Natural killer cell (primary cell): ENCODE measurements at regions not wholly inside any gene's neighbourhood (a gene's known extent, or its start where the extent isn't known, plus 50 kb on each side); places are given as distances from the start of the nearest gene placed in this dataset.
"Not testable (repeated sequence)": the region's sequence is repeated elsewhere in the genome, so short reads cannot be mapped to it uniquely, and the experiment has no call there.

Experiments used
- ATAC-seq, 3 donors: fragments of 150-1000 bp in 2 of 3; fragments of 200-7000 bp in 1 of 3; cut with Tn5 transposase; 1 replicate in 1 of 3; 2 replicates in 2 of 3; pipeline ENCODE4 v1.10.0; 2021; ENCODE audit warnings: mild to moderate bottlenecking in 2 of 3, moderate library complexity in 2 of 3
- DNase-seq, 2 donors: peaks; one replicate each; pipeline versions ENCODE4 v3.0.0 to v3.0.0-alpha.2; 2013 to 2021; ENCODE audit warnings: mixed read lengths in 1 of 2
- H3K27ac ChIP-seq: one replicate; pipeline ENCODE4 v1.5.1; 2013; ENCODE audit warnings: mild to moderate bottlenecking, low read length
- H3K27me3 ChIP-seq: one replicate; pipeline ENCODE4 v1.6.1; 2013; ENCODE audit warnings: low read length; ENCODE audit not compliant: control insufficient read depth, insufficient read depth
- H3K36me3 ChIP-seq: one replicate; pipeline ENCODE4 v1.6.1; 2013; ENCODE audit warnings: low read length; ENCODE audit not compliant: control insufficient read depth, insufficient read depth
- H3K4me1 ChIP-seq: one replicate; pipeline ENCODE4 v1.6.1; 2013; ENCODE audit warnings: low read length; ENCODE audit not compliant: control insufficient read depth, insufficient read depth
- H3K4me3 ChIP-seq: one replicate; pipeline ENCODE4 v1.5.1; 2013; ENCODE audit warnings: low read length
- H3K9me3 ChIP-seq: one replicate; pipeline ENCODE4 v1.6.1; 2013; ENCODE audit warnings: low read length; ENCODE audit not compliant: control insufficient read depth, insufficient read depth
- H3K27ac Mint-ChIP-seq, 2 donors: one replicate each; pipeline ENCODE4 v1.8.0; 2022; ENCODE audit warnings: mild to moderate bottlenecking in 2 of 2, mixed read lengths in 2 of 2, moderate library complexity in 1 of 2
- H3K27me3 Mint-ChIP-seq, 2 donors: one replicate each; pipeline ENCODE4 v1.8.0; 2022; ENCODE audit warnings: low read depth in 2 of 2, mixed read lengths in 2 of 2
- H3K36me3 Mint-ChIP-seq: one replicate; pipeline ENCODE4 v1.8.0; 2022; ENCODE audit warnings: mixed read lengths
- H3K4me1 Mint-ChIP-seq, 2 donors: one replicate each; pipeline ENCODE4 v1.8.0; 2022; ENCODE audit warnings: mixed read lengths in 2 of 2
- H3K4me3 Mint-ChIP-seq: one replicate; pipeline ENCODE4 v1.8.0; 2022; ENCODE audit warnings: mild to moderate bottlenecking, moderate library complexity, mixed read lengths
- H3K9me3 Mint-ChIP-seq, 2 donors: one replicate each; pipeline ENCODE4 v1.8.0; 2022; ENCODE audit warnings: mixed read lengths in 2 of 2
- CTCF ChIP-seq: fragments of 200-600 bp; IDR thresholded peaks from one replicate; pipeline ENCODE4 v1.8.0; 2022; ENCODE audit warnings: antibody characterized with exemption
- WGBS: methylation state at CpG from one replicate; pipeline ENCODE4 v1.1.7; 2013; ENCODE audit warnings: missing lambda C conversion rate; ENCODE audit not compliant: insufficient coverage; 5-methylcytosine and 5-hydroxymethylcytosine counted together
- intact Hi-C: fragments of 100-400 bp; cut with micrococcal nuclease; formaldehyde crosslinking; loops from one replicate; pipeline ENCODE4 v1.14.2; 2022

GRCh38 chr18:66393463-66393862, 210.4 kb downstream of the CDH19 start:
- Histone ChIP-seq H3K27me3 (no peaks in the 10 kb centered on the region), H3K4me1 (no peaks in the 10 kb centered on the region), H3K9me3 (peaks cover 7% of the 10 kb centered on the region), H3K27ac (no peak overlapping the region), H3K4me3 (no peak overlapping the region), H3K36me3 (no peaks in the 10 kb centered on the region)
- Mint-ChIP-seq H3K9me3 (peaks cover 11 to 17% of the 10 kb centered on the region in 2 donors), H3K27ac (no peak overlapping the region), H3K36me3 (peaks cover 7% of the 10 kb centered on the region), H3K4me1 (no peaks in the 10 kb centered on the region), H3K4me3 (no peak overlapping the region), H3K27me3 (no peaks in the 10 kb centered on the region)
- 56% methylated on average over 1 of the region's 1 CpG for WGBS
- intact Hi-C loops: no loop called here
- ATAC-seq (no peak), DNase-seq (no peak)
- TF ChIP-seq CTCF: no peak

- H3K27me3 Mint-ChIP-seq: no peaks in the 10 kb centered on the region
- peaks cover 14% of the 10 kb centered on the region for H3K9me3 ChIP-seq
- ATAC-seq (no peak), DNase-seq (no peak)
- H3K4me1 Mint-ChIP-seq: no peaks in the 10 kb centered on the region
- intact Hi-C loops: no loop called here
- peaks cover 0 to 12% of the 10 kb centered on the region in 2 donors for H3K9me3 Mint-ChIP-seq
- no peak overlapping the region for H3K27ac Mint-ChIP-seq
- no peaks in the 10 kb centered on the region for H3K4me1 ChIP-seq
- no peak overlapping the region for H3K4me3 ChIP-seq
- no peaks in the 10 kb centered on the region for H3K27me3 ChIP-seq
- no peak for TF ChIP-seq CTCF
- H3K36me3 Mint-ChIP-seq: no peaks in the 10 kb centered on the region
- no peak overlapping the region for H3K4me3 Mint-ChIP-seq
- 80% methylated on average over 2 of the region's 2 CpGs for WGBS
- no peak overlapping the region for H3K27ac ChIP-seq
- no peaks in the 10 kb centered on the region for H3K36me3 ChIP-seq
Measured at GRCh38 chr18:66377291-66377690, 226.6 kb downstream of the CDH19 start.

- H3K9me3 Mint-ChIP-seq: peaks cover 2 to 14% of the 10 kb centered on the region in 2 donors
- H3K27me3 Mint-ChIP-seq, H3K4me3 Mint-ChIP-seq: not testable (repeated sequence)
Measured at GRCh38 chr18:66375391-66375790, 228.5 kb downstream of the CDH19 start.

GRCh38 chr18:66346833-66347588, 256.9 kb downstream of the CDH19 start:
- Histone ChIP-seq H3K27me3 (no peaks in the 10 kb centered on the region), H3K27ac (no peak overlapping the region), H3K9me3 (no peaks in the 10 kb centered on the region), H3K4me1 (no peaks in the 10 kb centered on the region), H3K4me3 (no peak overlapping the region), H3K36me3 (no peaks in the 10 kb centered on the region)
- Mint-ChIP-seq H3K36me3 (no peaks in the 10 kb centered on the region), H3K27me3 (no peaks in the 10 kb centered on the region), H3K27ac (no peak overlapping the region), H3K9me3 (peaks cover 2% of the 10 kb centered on the region in 2 donors), H3K4me1 (no peaks in the 10 kb centered on the region), H3K4me3 (no peak overlapping the region)
- DNase-seq: no peak
- intact Hi-C loops: no loop called here
- TF ChIP-seq CTCF: no peak
- ATAC-seq: no peak
- 89% methylated on average over 1 of the region's 1 CpG for WGBS

More at GRCh38 chr18:66375391-66375790, 228.5 kb downstream of the CDH19 start:
- H3K4me1 ChIP-seq, intact Hi-C loops, H3K27me3 ChIP-seq, ATAC-seq, H3K27ac Mint-ChIP-seq, H3K4me1 Mint-ChIP-seq, H3K4me3 ChIP-seq, DNase-seq, H3K27ac ChIP-seq, H3K36me3 Mint-ChIP-seq, H3K36me3 ChIP-seq: not testable (repeated sequence)
- H3K9me3 ChIP-seq: peaks cover 14% of the 10 kb centered on the region
- WGBS: 71% methylated on average over 2 of the region's 2 CpGs
